GM12878 (cell line): ENCODE measurements at regions not wholly inside any gene's neighbourhood (a gene's known extent, or its start where the extent isn't known, plus 50 kb on each side); places are given as distances from the start of the nearest gene placed in this dataset.

Source experiments
- ATAC-seq: fragments of 200-7000 bp; cut with Tn5 transposase; 3 replicates; pipeline ENCODE4 v1.9.1; 2020; ENCODE audit warnings: mild to moderate bottlenecking, moderate library complexity
- BruUV-seq: library from RNA; stranded (reverse); fragments of 400-500 nt; replicated peaks from 2 replicates; lab custom pipeline; 2021; lab: Mats Ljungman, UMichigan
- CTCF ChIA-PET: fragments of 300-600 bp; sonication (Branson Sonifier 250); formaldehyde crosslinking; extraction: SDS; loops from one replicate; lab custom pipeline; 2021; ENCODE audit warnings: inconsistent platforms; lab: Yijun Ruan, JAX
- POLR2A ChIA-PET: fragments of 350-600 bp; formaldehyde crosslinking; extraction: SDS; loops from one replicate; lab custom pipeline; 2021; ENCODE audit warnings: inconsistent platforms; lab: Charles Lee
- RAD21 ChIA-PET: fragments of 300-600 bp; sonication (Branson Sonifier 250); formaldehyde crosslinking; loops from one replicate; lab custom pipeline; 2023; ENCODE audit warnings: antibody characterized with exemption; ENCODE audit not compliant: unreplicated experiment; lab: Charles Lee
- SMC1A ChIA-PET: fragments of 300-600 bp; sonication (Branson Sonifier 250); formaldehyde crosslinking; loops from one replicate; lab custom pipeline; 2023; ENCODE audit not compliant: unreplicated experiment, uncharacterized antibody; lab: Charles Lee
- DNase-seq: peaks from one replicate; pipeline ENCODE4 v3.0.0-alpha.2; 2011; ENCODE audit warnings: low read depth, low spot score
- FAIRE-seq: peaks from 3 replicates; lab custom pipeline; 2011; peaks lifted over from hg19 to GRCh38; lab: Jason Lieb, UNC
- H2AFZ ChIP-seq: 2 replicates; pipeline ENCODE4 v1.6.0; 2011; ENCODE audit warnings: low read depth, low read length, control low read depth; ENCODE audit not compliant: control insufficient read depth
- H3K27ac ChIP-seq: 2 replicates; pipeline ENCODE4 v1.5.1; 2011; ENCODE audit warnings: control low read depth; ENCODE audit not compliant: control insufficient read depth, insufficient read depth
- H3K27me3 ChIP-seq, 2 experiments: replicated peaks in 1 of 2; 2 replicates each; pipeline versions ENCODE4 v1.6.0 to v1.6.1; 2011; ENCODE audit warnings: low read length in 1 of 2; ENCODE audit not compliant: control insufficient read depth in 2 of 2, insufficient read depth in 2 of 2
- H3K36me3 ChIP-seq, 2 experiments: 2 replicates each; pipeline ENCODE4 v1.5.1; 2011; ENCODE audit warnings: low read length in 1 of 2; ENCODE audit not compliant: control insufficient read depth in 2 of 2, insufficient read depth in 2 of 2
- H3K4me1 ChIP-seq: 2 replicates; pipeline ENCODE4 v1.6.1; 2011; ENCODE audit warnings: mild to moderate bottlenecking, low read length, moderate library complexity, mixed read lengths; ENCODE audit not compliant: control insufficient read depth, insufficient read depth
- H3K4me2 ChIP-seq: 2 replicates; pipeline ENCODE4 v1.6.0; 2011; ENCODE audit warnings: control low read depth; ENCODE audit not compliant: control insufficient read depth, insufficient read depth
- H3K4me3 ChIP-seq: fragments of 200-600 bp; sonication (generic); 2 replicates; pipeline ENCODE4 v1.5.1; 2016
- H3K79me2 ChIP-seq: 2 replicates; pipeline ENCODE4 v1.6.0; 2011; ENCODE audit warnings: low read length; ENCODE audit not compliant: control insufficient read depth, insufficient read depth
- H3K9ac ChIP-seq: 2 replicates; pipeline ENCODE4 v1.8.0; 2011; ENCODE audit warnings: low read length, control low read depth, mixed read lengths; ENCODE audit not compliant: control insufficient read depth, insufficient read depth
- H3K9me3 ChIP-seq: replicated peaks from 3 replicates; pipeline ENCODE4 v1.5.1; 2011; ENCODE audit warnings: mild to moderate bottlenecking, low read length; ENCODE audit not compliant: control insufficient read depth, insufficient read depth
- H4K20me1 ChIP-seq: 2 replicates; pipeline ENCODE4 v1.6.0; 2011; ENCODE audit not compliant: control insufficient read depth, insufficient read depth
- BRCA1 ChIP-seq: IDR thresholded peaks from 2 replicates; pipeline ENCODE4 v1.6.1; 2011; ENCODE audit warnings: low read depth, low read length, improper control_type of control experiment
- CREB1 ChIP-seq: IDR thresholded peaks from 2 replicates; pipeline ENCODE4 v1.6.1; 2012; ENCODE audit warnings: low read depth, mild to moderate bottlenecking, inconsistent platforms
- E2F4 ChIP-seq: IDR thresholded peaks from 2 replicates; pipeline ENCODE4 v1.6.1; 2012; ENCODE audit warnings: low read depth, low read length, improper control_type of control experiment
- IKZF1 ChIP-seq: fragments of 450-650 bp; conservative IDR thresholded peaks from 2 replicates; pipeline ENCODE4 v1.6.1; 2017; ENCODE audit warnings: antibody characterized with exemption, mild to moderate bottlenecking
- IKZF2 ChIP-seq, 2 experiments: fragments of 450-650 bp; IDR thresholded peaks; 2 replicates each; pipeline ENCODE4 v1.6.1; 2017; ENCODE audit warnings: mild to moderate bottlenecking in 2 of 2, moderate library complexity in 2 of 2
- MLLT1 ChIP-seq: fragments of 450-650 bp; IDR thresholded peaks from 2 replicates; pipeline ENCODE4 v1.6.1; 2016; ENCODE audit warnings: mild to moderate bottlenecking
- NBN ChIP-seq: fragments of 450-650 bp; IDR thresholded peaks from 2 replicates; pipeline ENCODE4 v1.6.1; 2016
- RAD21 ChIP-seq: IDR thresholded peaks from 2 replicates; pipeline ENCODE4 v1.6.1; 2011; ENCODE audit warnings: mild to moderate bottlenecking, low read depth, low read length, moderate library complexity; ENCODE audit not compliant: insufficient read depth
- RELA ChIP-seq: fragments of 450-650 bp; IDR thresholded peaks from 2 replicates; pipeline ENCODE4 v1.8.0; 2014; ENCODE audit warnings: borderline replicate concordance; ENCODE audit not compliant: partially characterized antibody
- SREBF2 ChIP-seq: IDR thresholded peaks from 2 replicates; pipeline ENCODE4 v1.6.1; 2012; ENCODE audit warnings: mild to moderate bottlenecking, low read length
- TCF12 ChIP-seq: IDR thresholded peaks from 2 replicates; pipeline ENCODE4 v1.6.1; 2011; ENCODE audit warnings: low read depth, mild to moderate bottlenecking, low read length
- WGBS: methylation state at CpG from one replicate; pipeline ENCODE4 v1.1.6; 2016; ENCODE audit warnings: low lambda C conversion rate; ENCODE audit not compliant: insufficient replicate concordance, insufficient coverage; ENCODE audit errors: missing lambda C conversion rate; 5-methylcytosine and 5-hydroxymethylcytosine counted together
- in situ Hi-C: fragments of 300-500 bp; cut with MboI; formaldehyde crosslinking; loops from 9 replicates; pipeline ENCODE4 v1.14.3; 2018; ENCODE audit warnings: mixed read lengths
- intact Hi-C: fragments of 100-400 bp; cut with micrococcal nuclease; formaldehyde crosslinking; loops from one replicate; pipeline ENCODE4 v1.14.2; 2022; ENCODE audit not compliant: unreplicated experiment
- TF ChIP-seq, protein P1 (sequence below): fragments of 450-650 bp; IDR thresholded peaks from 2 replicates; pipeline ENCODE4 v1.6.1; 2017; ENCODE audit warnings: mild to moderate bottlenecking, moderate library complexity

DNA sequence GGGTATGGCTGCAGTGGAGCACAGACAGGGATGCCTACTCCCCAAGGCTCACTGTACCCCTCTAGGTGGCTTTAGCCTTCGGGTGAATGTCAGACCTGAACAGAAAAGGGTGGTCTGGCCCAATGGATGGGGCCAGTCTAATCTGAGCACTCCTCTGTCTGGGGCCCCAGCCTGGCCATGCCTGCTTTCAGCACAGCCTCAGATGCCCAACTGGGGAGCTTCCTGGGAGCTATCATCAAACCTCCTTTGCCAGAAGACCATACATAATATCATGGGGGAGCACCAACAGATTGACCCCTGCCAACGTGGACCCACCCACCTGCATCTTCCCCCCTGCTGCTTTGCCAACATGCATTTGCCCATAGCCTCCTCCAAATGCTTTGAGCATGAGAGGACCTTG lies 454.1 kb upstream of the KHDRBS2 start:
- Histone ChIP-seq H3K4me1 (no peaks in the 10 kb centered on the region), H3K27me3 (no peaks in the 10 kb centered on the region), H4K20me1 (no peaks in the 10 kb centered on the region), H3K27ac (no peak overlapping the region), H3K9ac (no peak overlapping the region), H3K79me2 (no peaks in the 10 kb centered on the region), H2AFZ (no peak overlapping the region), H3K36me3 (no peaks in the 10 kb centered on the region), H3K4me3 (no peak overlapping the region), H3K4me2 (no peak overlapping the region), H3K9me3 (no peaks in the 10 kb centered on the region)
- no peak for TF ChIP-seq RELA
- no peak for TF ChIP-seq NBN
- no peak for TF ChIP-seq RAD21
- TF ChIP-seq TCF12, result no peak
- TF ChIP-seq BRCA1, result no peak
- no peak for TF ChIP-seq SREBF2
- intact Hi-C loops, result loop anchor here (5.0 kb wide), 1 partner anchor 532 kb away; no protein-coding TSS in a partner anchor
- no TSS peak for BruUV-seq
- POLR2A ChIA-PET, result no interaction called here
- FAIRE-seq (no peak), DNase-seq (no peak), ATAC-seq (no peak)
- RAD21 ChIA-PET, result no interaction called here
- 4% methylated on average over 2 of the region's 2 CpGs for WGBS
- SMC1A ChIA-PET, result interaction anchor here (1.6 kb wide), 1 partner anchor 532 kb away, joined by 9 read pairs; no protein-coding TSS in a partner anchor
- in situ Hi-C loops, result no loop called here
- CTCF ChIA-PET, result interaction anchor here (2.2 to 3.7 kb wide), 2 partner anchors 34 to 37 kb away, joined by 10 to 25 read pairs; no protein-coding TSS in a partner anchor

- no peak for ATAC-seq
- no TSS peak for BruUV-seq
- intact Hi-C loops, result no loop called here
- Histone ChIP-seq H3K27me3 (no peaks in the 10 kb centered on the region), H3K9me3 (no peaks in the 10 kb centered on the region), H3K4me1 (no peaks in the 10 kb centered on the region), H4K20me1 (no peaks in the 10 kb centered on the region), H3K27ac (no peak overlapping the region), H3K36me3 (no peaks in the 10 kb centered on the region), H3K9ac (no peak overlapping the region), H2AFZ (no peak overlapping the region), H3K4me2 (no peak overlapping the region), H3K79me2 (no peaks in the 10 kb centered on the region), H3K4me3 (no peak overlapping the region)
- ChIA-PET CTCF (interaction anchor here (0.6 to 1.2 kb wide), 2 partner anchors 37 to 524 kb away, joined by 3 to 4 read pairs; no protein-coding TSS in a partner anchor), POLR2A (no interaction called here), SMC1A (interaction anchor here (1.0 kb wide), 1 partner anchor 22 kb away, joined by 3 read pairs; no protein-coding TSS in a partner anchor), RAD21 (no interaction called here)
- DNase-seq, result no peak
- in situ Hi-C loops, result no loop called here
- FAIRE-seq, result no peak
- 0% methylated on average over 2 of the region's 2 CpGs for WGBS
- TF ChIP-seq CREB1 (no peak), IKZF2 (IDR thresholded peaks at IDR 0.05) (no peak), IKZF1 (no peak), SREBF2 (no peak), BRCA1 (no peak), E2F4 (no peak), MLLT1 (no peak)
- TF ChIP-seq, protein P1, sequence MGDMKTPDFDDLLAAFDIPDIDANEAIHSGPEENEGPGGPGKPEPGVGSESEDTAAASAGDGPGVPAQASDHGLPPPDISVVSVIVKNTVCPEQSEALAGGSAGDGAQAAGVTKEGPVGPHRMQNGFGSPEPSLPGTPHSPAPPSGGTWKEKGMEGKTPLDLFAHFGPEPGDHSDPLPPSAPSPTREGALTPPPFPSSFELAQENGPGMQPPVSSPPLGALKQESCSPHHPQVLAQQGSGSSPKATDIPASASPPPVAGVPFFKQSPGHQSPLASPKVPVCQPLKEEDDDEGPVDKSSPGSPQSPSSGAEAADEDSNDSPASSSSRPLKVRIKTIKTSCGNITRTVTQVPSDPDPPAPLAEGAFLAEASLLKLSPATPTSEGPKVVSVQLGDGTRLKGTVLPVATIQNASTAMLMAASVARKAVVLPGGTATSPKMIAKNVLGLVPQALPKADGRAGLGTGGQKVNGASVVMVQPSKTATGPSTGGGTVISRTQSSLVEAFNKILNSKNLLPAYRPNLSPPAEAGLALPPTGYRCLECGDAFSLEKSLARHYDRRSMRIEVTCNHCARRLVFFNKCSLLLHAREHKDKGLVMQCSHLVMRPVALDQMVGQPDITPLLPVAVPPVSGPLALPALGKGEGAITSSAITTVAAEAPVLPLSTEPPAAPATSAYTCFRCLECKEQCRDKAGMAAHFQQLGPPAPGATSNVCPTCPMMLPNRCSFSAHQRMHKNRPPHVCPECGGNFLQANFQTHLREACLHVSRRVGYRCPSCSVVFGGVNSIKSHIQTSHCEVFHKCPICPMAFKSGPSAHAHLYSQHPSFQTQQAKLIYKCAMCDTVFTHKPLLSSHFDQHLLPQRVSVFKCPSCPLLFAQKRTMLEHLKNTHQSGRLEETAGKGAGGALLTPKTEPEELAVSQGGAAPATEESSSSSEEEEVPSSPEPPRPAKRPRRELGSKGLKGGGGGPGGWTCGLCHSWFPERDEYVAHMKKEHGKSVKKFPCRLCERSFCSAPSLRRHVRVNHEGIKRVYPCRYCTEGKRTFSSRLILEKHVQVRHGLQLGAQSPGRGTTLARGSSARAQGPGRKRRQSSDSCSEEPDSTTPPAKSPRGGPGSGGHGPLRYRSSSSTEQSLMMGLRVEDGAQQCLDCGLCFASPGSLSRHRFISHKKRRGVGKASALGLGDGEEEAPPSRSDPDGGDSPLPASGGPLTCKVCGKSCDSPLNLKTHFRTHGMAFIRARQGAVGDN, result no peak
These were observed 451.8 kb upstream of the KHDRBS2 start for GRCh38 chr6:62737792-62738191.
